ENCODE measurements at regions not wholly inside any gene's neighbourhood (a gene's known extent, or its start where the extent isn't known, plus 50 kb on each side); places are given as distances from the start of the nearest gene placed in this dataset.
"Not testable (repeated sequence)": the region's sequence is repeated elsewhere in the genome, so short reads cannot be mapped to it uniquely, and the experiment has no call there.

GRCh38 chr9:26145938-26146337 is 467.7 kb upstream of the TUSC1 start:
- Mint-ChIP-seq H3K27me3 (ENCODE audit: insufficient read depth) (no peaks in the 10 kb centered on the region), H3K9me3 (peaks cover 4% of the 10 kb centered on the region), H3K27ac (no peak overlapping the region), H3K36me3 (ENCODE audit: low read depth) (no peaks in the 10 kb centered on the region), H3K4me1 (ENCODE audit: low read depth) (no peaks in the 10 kb centered on the region), H3K4me3 (no peak overlapping the region)
- no peak for DNase-seq (ENCODE audit: low spot score)
- intact Hi-C loops (cut with micrococcal nuclease), result no loop called here

- no peak for DNase-seq (ENCODE audit: low spot score)
- Mint-ChIP-seq H3K9me3 (peaks cover 4% of the 10 kb centered on the region), H3K27me3 (ENCODE audit: insufficient read depth) (no peaks in the 10 kb centered on the region), H3K4me3 (no peak overlapping the region), H3K36me3 (ENCODE audit: low read depth) (no peaks in the 10 kb centered on the region), H3K27ac (no peak overlapping the region), H3K4me1 (ENCODE audit: low read depth) (no peaks in the 10 kb centered on the region)
- intact Hi-C loops (cut with micrococcal nuclease), result no loop called here
Measured at GRCh38 chr9:26142631-26143030, 464.4 kb upstream of the TUSC1 start.

- Mint-ChIP-seq H3K27me3 (ENCODE audit: insufficient read depth) (no peaks in the 10 kb centered on the region), H3K4me3 (no peak overlapping the region), H3K9me3 (peaks cover 4% of the 10 kb centered on the region), H3K36me3 (ENCODE audit: low read depth) (no peaks in the 10 kb centered on the region), H3K27ac (no peak overlapping the region), H3K4me1 (ENCODE audit: low read depth) (no peaks in the 10 kb centered on the region)
- no peak for DNase-seq (ENCODE audit: low spot score)
- intact Hi-C loops (cut with micrococcal nuclease), result no loop called here
Measured at GRCh38 chr9:26142201-26142600, 464.0 kb upstream of the TUSC1 start.

- Mint-ChIP-seq H3K36me3 (ENCODE audit: low read depth) (no peaks in the 10 kb centered on the region), H3K4me1 (ENCODE audit: low read depth) (no peaks in the 10 kb centered on the region), H3K27ac (no peak overlapping the region), H3K27me3 (ENCODE audit: insufficient read depth) (no peaks in the 10 kb centered on the region), H3K4me3 (no peak overlapping the region), H3K9me3 (peaks cover 8% of the 10 kb centered on the region)
- no peak for DNase-seq (ENCODE audit: low spot score)
- intact Hi-C loops (cut with micrococcal nuclease), result no loop called here
Measured at GRCh38 chr9:26133537-26133936, 455.3 kb upstream of the TUSC1 start.

- Mint-ChIP-seq H3K27me3 (ENCODE audit: insufficient read depth) (no peaks in the 10 kb centered on the region), H3K36me3 (ENCODE audit: low read depth) (no peaks in the 10 kb centered on the region), H3K4me1 (ENCODE audit: low read depth) (no peaks in the 10 kb centered on the region), H3K27ac (no peak overlapping the region), H3K4me3 (no peak overlapping the region), H3K9me3 (peaks cover 8% of the 10 kb centered on the region)
- intact Hi-C loops (cut with micrococcal nuclease), result no loop called here
- no peak for DNase-seq (ENCODE audit: low spot score)
Measured at GRCh38 chr9:26132746-26133312, 454.6 kb upstream of the TUSC1 start.

GRCh38 chr9:26131886-26132285 is 453.6 kb upstream of the TUSC1 start:
- no peaks in the 10 kb centered on the region for H3K36me3 Mint-ChIP-seq (ENCODE audit: low read depth)
- intact Hi-C loops (cut with micrococcal nuclease), result no loop called here
- H3K27ac Mint-ChIP-seq, result no peak overlapping the region
- H3K9me3 Mint-ChIP-seq, result peaks cover 8% of the 10 kb centered on the region
- no peak for DNase-seq (ENCODE audit: low spot score)
- H3K4me3 Mint-ChIP-seq, result no peak overlapping the region
- no peaks in the 10 kb centered on the region for H3K27me3 Mint-ChIP-seq (ENCODE audit: insufficient read depth)
- H3K4me1 Mint-ChIP-seq (ENCODE audit: low read depth), result no peaks in the 10 kb centered on the region

- no peak for DNase-seq (ENCODE audit: low spot score)
- no peak overlapping the region for H3K4me3 Mint-ChIP-seq
- H3K27ac Mint-ChIP-seq, result no peak overlapping the region
- intact Hi-C loops (cut with micrococcal nuclease), result no loop called here
- H3K9me3 Mint-ChIP-seq, result peaks cover 12% of the 10 kb centered on the region
- no peaks in the 10 kb centered on the region for H3K36me3 Mint-ChIP-seq (ENCODE audit: low read depth)
- H3K27me3 Mint-ChIP-seq (ENCODE audit: insufficient read depth), result no peaks in the 10 kb centered on the region
- no peaks in the 10 kb centered on the region for H3K4me1 Mint-ChIP-seq (ENCODE audit: low read depth)
Measured at GRCh38 chr9:26129217-26129616, 451.0 kb upstream of the TUSC1 start.

GRCh38 chr9:26125693-26126092 is 447.4 kb upstream of the TUSC1 start:
- intact Hi-C loops (cut with micrococcal nuclease), result no loop called here
- Mint-ChIP-seq H3K4me3 (no peak overlapping the region), H3K9me3 (peaks cover 21% of the 10 kb centered on the region), H3K36me3 (ENCODE audit: low read depth) (no peaks in the 10 kb centered on the region), H3K27me3 (ENCODE audit: insufficient read depth) (no peaks in the 10 kb centered on the region), H3K27ac (no peak overlapping the region), H3K4me1 (ENCODE audit: low read depth) (no peaks in the 10 kb centered on the region)
- no peak for DNase-seq (ENCODE audit: low spot score)

GRCh38 chr9:26116085-26116484 is 437.8 kb upstream of the TUSC1 start:
- H3K4me1 Mint-ChIP-seq (ENCODE audit: low read depth); H3K36me3 Mint-ChIP-seq (ENCODE audit: low read depth); H3K4me3 Mint-ChIP-seq; intact Hi-C loops (cut with micrococcal nuclease); DNase-seq (ENCODE audit: low spot score); H3K27ac Mint-ChIP-seq; H3K27me3 Mint-ChIP-seq (ENCODE audit: insufficient read depth): not testable (repeated sequence)
- H3K9me3 Mint-ChIP-seq, result peaks cover 17% of the 10 kb centered on the region

- no peaks in the 10 kb centered on the region for H3K27me3 Mint-ChIP-seq (ENCODE audit: insufficient read depth)
- H3K9me3 Mint-ChIP-seq, result peaks cover 22% of the 10 kb centered on the region
- no peak overlapping the region for H3K27ac Mint-ChIP-seq
- no peaks in the 10 kb centered on the region for H3K4me1 Mint-ChIP-seq (ENCODE audit: low read depth)
- H3K36me3 Mint-ChIP-seq (ENCODE audit: low read depth), result no peaks in the 10 kb centered on the region
- DNase-seq (ENCODE audit: low spot score), result no peak
- intact Hi-C loops (cut with micrococcal nuclease), result no loop called here
- no peak overlapping the region for H3K4me3 Mint-ChIP-seq
Measured at GRCh38 chr9:26112724-26113123, 434.5 kb upstream of the TUSC1 start.

GRCh38 chr9:26086396-26086795 is 408.2 kb upstream of the TUSC1 start:
- intact Hi-C loops (cut with micrococcal nuclease), result no loop called here
- Mint-ChIP-seq H3K36me3 (ENCODE audit: low read depth) (no peaks in the 10 kb centered on the region), H3K9me3 (peaks cover 4% of the 10 kb centered on the region), H3K27me3 (ENCODE audit: insufficient read depth) (no peaks in the 10 kb centered on the region), H3K4me1 (ENCODE audit: low read depth) (no peaks in the 10 kb centered on the region), H3K27ac (no peak overlapping the region), H3K4me3 (no peak overlapping the region)
- DNase-seq (ENCODE audit: low spot score), result no peak

- DNase-seq (ENCODE audit: low spot score), result no peak
- no peaks in the 10 kb centered on the region for H3K4me1 Mint-ChIP-seq (ENCODE audit: low read depth)
- H3K4me3 Mint-ChIP-seq, result no peak overlapping the region
- peaks cover 9% of the 10 kb centered on the region for H3K9me3 Mint-ChIP-seq
- intact Hi-C loops (cut with micrococcal nuclease), result no loop called here
- no peaks in the 10 kb centered on the region for H3K36me3 Mint-ChIP-seq (ENCODE audit: low read depth)
- H3K27ac Mint-ChIP-seq, result no peak overlapping the region
- H3K27me3 Mint-ChIP-seq (ENCODE audit: insufficient read depth), result no peaks in the 10 kb centered on the region
Measured at GRCh38 chr9:26081847-26082246, 403.6 kb upstream of the TUSC1 start.

GRCh38 chr9:26078706-26079105 is 400.5 kb upstream of the TUSC1 start:
- intact Hi-C loops (cut with micrococcal nuclease), result no loop called here
- no peaks in the 10 kb centered on the region for H3K4me1 Mint-ChIP-seq (ENCODE audit: low read depth)
- no peaks in the 10 kb centered on the region for H3K36me3 Mint-ChIP-seq (ENCODE audit: low read depth)
- no peaks in the 10 kb centered on the region for H3K27me3 Mint-ChIP-seq (ENCODE audit: insufficient read depth)
- DNase-seq (ENCODE audit: low spot score), result no peak
- no peak overlapping the region for H3K4me3 Mint-ChIP-seq
- H3K9me3 Mint-ChIP-seq, result peaks cover 36% of the 10 kb centered on the region
- no peak overlapping the region for H3K27ac Mint-ChIP-seq

GRCh38 chr9:26077860-26078259 is 399.6 kb upstream of the TUSC1 start:
- intact Hi-C loops (cut with micrococcal nuclease), result no loop called here
- H3K4me3 Mint-ChIP-seq, result no peak overlapping the region
- H3K27me3 Mint-ChIP-seq (ENCODE audit: insufficient read depth), result no peaks in the 10 kb centered on the region
- no peaks in the 10 kb centered on the region for H3K4me1 Mint-ChIP-seq (ENCODE audit: low read depth)
- no peak overlapping the region for H3K27ac Mint-ChIP-seq
- no peaks in the 10 kb centered on the region for H3K36me3 Mint-ChIP-seq (ENCODE audit: low read depth)
- H3K9me3 Mint-ChIP-seq, result peaks cover 42% of the 10 kb centered on the region
- no peak for DNase-seq (ENCODE audit: low spot score)

All from activated T-helper 1 cell treated with anti-CD3 and anti-CD28 coated beads, Interleukin-12 subunit alpha, Interleukin-12 subunit beta, Interleukin-2, Interleukin-4 antibody, amounts not matched to agents 30 ng/mL and 10 ng/mL and 1 ng/mL, durations not matched to agents 14 hours and 24 hours and 36 hours (primary cell).